ENCODE measurements at regions not wholly inside any gene's neighbourhood (a gene's known extent, or its start where the extent isn't known, plus 50 kb on each side); places are given as distances from the start of the nearest gene placed in this dataset.
A peak's percentile ranks its signal among the peaks of the same experiment; 100 is the strongest.

GRCh38 chr12:97386133-97386581 is 76.4 kb upstream of the RMST start:
- no peak for DNase-seq (ENCODE audit: low read depth)
- TF ChIP-seq CTCF (IDR thresholded peaks at IDR 0.05; ENCODE audit: low read depth, low read length, missing control alignments), result no peak
- no peak overlapping the region for H3K4me3 ChIP-seq (ENCODE audit: low read depth, low read length)

- no peak overlapping the region for H3K4me3 ChIP-seq (ENCODE audit: low read depth, low read length)
- no peak for DNase-seq (ENCODE audit: low read depth)
- no peak for TF ChIP-seq CTCF (IDR thresholded peaks at IDR 0.05; ENCODE audit: low read depth, low read length, missing control alignments)
These were observed 74.8 kb upstream of the RMST start for GRCh38 chr12:97387844-97388243.

GRCh38 chr12:97394657-97395056 is 67.9 kb upstream of the RMST start:
- DNase-seq (ENCODE audit: low read depth), result no peak

GRCh38 chr12:97397008-97397407 is 65.6 kb upstream of the RMST start:
- H3K4me3 ChIP-seq (ENCODE audit: low read depth, low read length), result no peak overlapping the region
- no peak for DNase-seq (ENCODE audit: low read depth)
- TF ChIP-seq CTCF (IDR thresholded peaks at IDR 0.05; ENCODE audit: low read depth, low read length, missing control alignments), result no peak

More at GRCh38 chr12:97394657-97395056, 67.9 kb upstream of the RMST start:
- H3K4me3 ChIP-seq (ENCODE audit: low read depth, low read length), result no peak overlapping the region
- TF ChIP-seq CTCF (IDR thresholded peaks at IDR 0.05; ENCODE audit: low read depth, low read length, missing control alignments), result no peak

GRCh38 chr12:97398704-97399103 is 63.9 kb upstream of the RMST start:
- TF ChIP-seq CTCF (IDR thresholded peaks at IDR 0.05; ENCODE audit: low read depth, low read length, missing control alignments), result no peak
- no peak overlapping the region for H3K4me3 ChIP-seq (ENCODE audit: low read depth, low read length)
- DNase-seq (ENCODE audit: low read depth), result no peak

- peak; percentile 12 for DNase-seq (ENCODE audit: low read depth)
- H3K4me3 ChIP-seq (ENCODE audit: low read depth, low read length), result no peak overlapping the region
- no peak for TF ChIP-seq CTCF (IDR thresholded peaks at IDR 0.05; ENCODE audit: low read depth, low read length, missing control alignments)
These were observed 58.5 kb upstream of the RMST start for GRCh38 chr12:97404093-97404492.

- peak; percentile 46 for DNase-seq (ENCODE audit: low read depth)
- TF ChIP-seq CTCF (IDR thresholded peaks at IDR 0.05; ENCODE audit: low read depth, low read length, missing control alignments), result peak; percentile 85
- H3K4me3 ChIP-seq (ENCODE audit: low read depth, low read length), result no peak overlapping the region
These were observed 58.1 kb upstream of the RMST start for GRCh38 chr12:97404543-97404942.
